Heart left ventricle (tissue), 13 donors: ENCODE measurements at regions not wholly inside any gene's neighbourhood (a gene's known extent, or its start where the extent isn't known, plus 50 kb on each side); places are given as distances from the start of the nearest gene placed in this dataset.

Experiments used
- CTCF ChIP-seq, 12 donors: fragments of 200-600 bp; sonication (generic) in 4 of 12; IDR thresholded peaks; one replicate each; pipeline versions ENCODE4 v1.5.0 to v1.8.0; 2018 to 2022; ENCODE audit warnings: antibody characterized with exemption in 12 of 12, mild to moderate bottlenecking in 5 of 12
- POLR2A ChIP-seq, 2 donors: fragments of 450-650 bp; IDR thresholded peaks; one replicate each; pipeline ENCODE4 v1.6.1; 2017; ENCODE audit warnings: antibody characterized with exemption in 2 of 2, mild to moderate bottlenecking in 2 of 2, moderate library complexity in 2 of 2
- donor health status: ischemic (EF 13 %, LVEDD 7.1; RV severe dilation, severe dysfunction).
- donor health status: DM: no; HTN: yes; CAD: no.
- donor health status: DM: no; HTN: no; CAD: no.
- donor health status: ischemic (EF 25% LVEDD 6.9; RV normal size, moderate dysfunction).
- donor health status: ischemic (EF 25% LVEDD 5.7; RV mildly dilated, moderate dysfunction).
- donor health status: ischemic (EF 35%, LVEDD 5.7; RV mildly dilated, moderate dysfunction).
- donor health status: nonischemic (EF 11% LVEDD 7.7; RV severe dilation, severe dysfunction).
- donor health status: DM: yes; HTN: yes; CAD: no.
- donor health status: PGD.
- donor health status: ischemic (EF 29% LVEDD 5.4; RV normal size, mild dysfunction).
- donor health status: nonischemic (EF 23%, LVEDD 6.1; RV moderate dilation, normal function).

- TF ChIP-seq CTCF (IDR thresholded peaks at IDR 0.05) (no peak), POLR2A (IDR thresholded peaks at IDR 0.05) (no peak)
Measured at GRCh38 chr4:126678618-126679017, 954.1 kb upstream of the INTU start.
